ENCODE measurements at regions not wholly inside any gene's neighbourhood (a gene's known extent, or its start where the extent isn't known, plus 50 kb on each side); places are given as distances from the start of the nearest gene placed in this dataset.

- no peaks in the 10 kb centered on the region for H3K27me3 ChIP-seq (ENCODE audit: control insufficient read depth in 3 of 3, insufficient read depth in 3 of 3, low read depth in 1 of 3, low read length in 3 of 3)
- no peak overlapping the region for H3K23ac ChIP-seq (ENCODE audit: low read depth, low read length, poor library complexity)
- DNase-seq (ENCODE audit: low spot score) = no peak
- H2BK15ac ChIP-seq (ENCODE audit: low read length) = no peak overlapping the region
- H4K8ac ChIP-seq (ENCODE audit: low read depth, low read length) = no peak overlapping the region
- no peak overlapping the region for H3K18ac ChIP-seq (ENCODE audit: low read length)
- no peak overlapping the region for H2BK5ac ChIP-seq (ENCODE audit: low read length)
- no peak overlapping the region for H4K91ac ChIP-seq (ENCODE audit: low read depth, low read length, poor library complexity)
- no peak overlapping the region for H3K27ac ChIP-seq (replicated peaks; ENCODE audit: low read length)
- no peaks in the 10 kb centered on the region for H3K79me1 ChIP-seq (ENCODE audit: low read depth, low read length)
- no peak overlapping the region for H2BK12ac ChIP-seq (ENCODE audit: low read length)
- H3K4me1 ChIP-seq (ENCODE audit: control insufficient read depth in 2 of 2, insufficient read depth in 1 of 2, low read depth in 1 of 2, low read length in 2 of 2) = no peaks in the 10 kb centered on the region
- WGBS, 2 donors (ENCODE audit: extremely low coverage in 2 of 2, insufficient read length in 2 of 2, insufficient replicate concordance in 1 of 2) = no CpG with 5 or more reads among the region's 4 CpGs
- no peak overlapping the region for H3K9ac ChIP-seq (ENCODE audit: low read depth, low read length, poor library complexity)
- no peak overlapping the region for H2BK120ac ChIP-seq (ENCODE audit: low read depth, low read length)
- no peak overlapping the region for H3K4me3 ChIP-seq (ENCODE audit: low read length in 2 of 2)
- H3K4ac ChIP-seq (ENCODE audit: low read length) = no peak overlapping the region
- H3K14ac ChIP-seq (ENCODE audit: low read length) = no peak overlapping the region
- H3K36me3 ChIP-seq (replicated peaks in 1 of 2; ENCODE audit: control insufficient read depth in 2 of 2, insufficient read depth in 2 of 2, low read length in 2 of 2) = no peaks in the 10 kb centered on the region
- no peaks in the 10 kb centered on the region for H3K9me3 ChIP-seq (replicated peaks in 1 of 2; ENCODE audit: control insufficient read depth in 2 of 2, insufficient read depth in 1 of 2, low read depth in 1 of 2, low read length in 2 of 2)
- H2AK5ac ChIP-seq (ENCODE audit: low read depth, low read length) = no peak overlapping the region
- no peak overlapping the region for H3K4me2 ChIP-seq (ENCODE audit: insufficient read depth, low read length, poor library complexity, severe bottlenecking)
- no peak overlapping the region for H2AFZ ChIP-seq (ENCODE audit: low read length)
Observed at GRCh38 chr18:37852464-37852863, 286.9 kb upstream of the CELF4 start.

GRCh38 chr18:37847544-37847943, 281.9 kb upstream of the CELF4 start:
- Histone ChIP-seq H4K91ac (ENCODE audit: low read depth, low read length, poor library complexity) (no peak overlapping the region), H2AFZ (ENCODE audit: low read length) (no peak overlapping the region), H3K14ac (ENCODE audit: low read length) (no peak overlapping the region), H3K23ac (ENCODE audit: low read depth, low read length, poor library complexity) (no peak overlapping the region), H3K9me3 (replicated peaks in 1 of 2; ENCODE audit: control insufficient read depth in 2 of 2, insufficient read depth in 1 of 2, low read depth in 1 of 2, low read length in 2 of 2) (no peaks in the 10 kb centered on the region), H3K27ac (replicated peaks; ENCODE audit: low read length) (no peak overlapping the region), H3K4me2 (ENCODE audit: insufficient read depth, low read length, poor library complexity, severe bottlenecking) (no peak overlapping the region), H3K27me3 (ENCODE audit: control insufficient read depth in 3 of 3, insufficient read depth in 3 of 3, low read depth in 1 of 3, low read length in 3 of 3) (no peaks in the 10 kb centered on the region), H3K36me3 (replicated peaks in 1 of 2; ENCODE audit: control insufficient read depth in 2 of 2, insufficient read depth in 2 of 2, low read length in 2 of 2) (no peaks in the 10 kb centered on the region), H3K4me3 (ENCODE audit: low read length in 2 of 2) (no peak overlapping the region), H2BK12ac (ENCODE audit: low read length) (no peak overlapping the region), H3K18ac (ENCODE audit: low read length) (no peak overlapping the region), H4K8ac (ENCODE audit: low read depth, low read length) (no peak overlapping the region), H3K9ac (ENCODE audit: low read depth, low read length, poor library complexity) (no peak overlapping the region), H2BK15ac (ENCODE audit: low read length) (no peak overlapping the region), H3K4ac (ENCODE audit: low read length) (no peak overlapping the region), H2AK5ac (ENCODE audit: low read depth, low read length) (no peak overlapping the region), H2BK120ac (ENCODE audit: low read depth, low read length) (no peak overlapping the region), H3K79me1 (ENCODE audit: low read depth, low read length) (no peaks in the 10 kb centered on the region), H3K4me1 (ENCODE audit: control insufficient read depth in 2 of 2, insufficient read depth in 1 of 2, low read depth in 1 of 2, low read length in 2 of 2) (peaks cover 0 to 1% of the 10 kb centered on the region in 2 donors), H2BK5ac (ENCODE audit: low read length) (no peak overlapping the region)
- no CpG with 5 or more reads among the region's 3 CpGs for WGBS, 2 donors (ENCODE audit: extremely low coverage in 2 of 2, insufficient read length in 2 of 2, insufficient replicate concordance in 1 of 2)
- DNase-seq (ENCODE audit: low spot score) = no peak

DNA sequence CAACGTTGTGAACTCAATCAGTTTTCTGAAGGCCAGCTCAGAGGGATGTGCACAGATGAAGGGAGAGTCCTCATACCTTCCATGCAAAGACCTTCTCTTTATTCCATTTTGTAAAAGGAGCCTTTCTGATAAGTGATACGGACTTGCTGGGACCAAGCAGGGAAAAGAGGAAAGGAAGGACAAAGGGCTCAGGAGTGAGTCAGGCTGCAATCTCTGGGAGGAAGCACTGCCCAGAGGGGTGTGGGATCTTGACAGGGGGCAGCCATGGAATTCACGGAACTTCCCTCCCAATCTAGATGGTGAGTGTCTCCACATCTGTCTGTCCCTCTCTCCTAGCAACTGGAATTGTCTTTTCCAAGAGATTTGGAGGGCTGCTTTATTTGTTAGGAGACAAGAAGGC, 281.4 kb upstream of the CELF4 start:
- DNase-seq (ENCODE audit: low spot score) = no peak
- H3K4me3 ChIP-seq (ENCODE audit: low read length in 2 of 2) = no peak overlapping the region
- no peak overlapping the region for H4K91ac ChIP-seq (ENCODE audit: low read depth, low read length, poor library complexity)
- H2BK15ac ChIP-seq (ENCODE audit: low read length) = no peak overlapping the region
- no peak overlapping the region for H3K4ac ChIP-seq (ENCODE audit: low read length)
- H3K14ac ChIP-seq (ENCODE audit: low read length) = no peak overlapping the region
- no peak overlapping the region for H3K4me2 ChIP-seq (ENCODE audit: insufficient read depth, low read length, poor library complexity, severe bottlenecking)
- H3K4me1 ChIP-seq (ENCODE audit: control insufficient read depth in 2 of 2, insufficient read depth in 1 of 2, low read depth in 1 of 2, low read length in 2 of 2) = peaks cover 0 to 1% of the 10 kb centered on the region in 2 donors
- no peaks in the 10 kb centered on the region for H3K9me3 ChIP-seq (replicated peaks in 1 of 2; ENCODE audit: control insufficient read depth in 2 of 2, insufficient read depth in 1 of 2, low read depth in 1 of 2, low read length in 2 of 2)
- no peaks in the 10 kb centered on the region for H3K27me3 ChIP-seq (ENCODE audit: control insufficient read depth in 3 of 3, insufficient read depth in 3 of 3, low read depth in 1 of 3, low read length in 3 of 3)
- no peak overlapping the region for H2AFZ ChIP-seq (ENCODE audit: low read length)
- H2AK5ac ChIP-seq (ENCODE audit: low read depth, low read length) = no peak overlapping the region
- no peak overlapping the region for H3K23ac ChIP-seq (ENCODE audit: low read depth, low read length, poor library complexity)
- no peak overlapping the region for H3K27ac ChIP-seq (replicated peaks; ENCODE audit: low read length)
- no peak overlapping the region for H4K8ac ChIP-seq (ENCODE audit: low read depth, low read length)
- H2BK12ac ChIP-seq (ENCODE audit: low read length) = no peak overlapping the region
- H3K79me1 ChIP-seq (ENCODE audit: low read depth, low read length) = no peaks in the 10 kb centered on the region
- no peaks in the 10 kb centered on the region for H3K36me3 ChIP-seq (replicated peaks in 1 of 2; ENCODE audit: control insufficient read depth in 2 of 2, insufficient read depth in 2 of 2, low read length in 2 of 2)
- H2BK120ac ChIP-seq (ENCODE audit: low read depth, low read length) = no peak overlapping the region
- H3K18ac ChIP-seq (ENCODE audit: low read length) = no peak overlapping the region
- no CpG with 5 or more reads among the region's 3 CpGs for WGBS, 2 donors (ENCODE audit: extremely low coverage in 2 of 2, insufficient read length in 2 of 2, insufficient replicate concordance in 1 of 2)
- no peak overlapping the region for H2BK5ac ChIP-seq (ENCODE audit: low read length)
- no peak overlapping the region for H3K9ac ChIP-seq (ENCODE audit: low read depth, low read length, poor library complexity)

DNA sequence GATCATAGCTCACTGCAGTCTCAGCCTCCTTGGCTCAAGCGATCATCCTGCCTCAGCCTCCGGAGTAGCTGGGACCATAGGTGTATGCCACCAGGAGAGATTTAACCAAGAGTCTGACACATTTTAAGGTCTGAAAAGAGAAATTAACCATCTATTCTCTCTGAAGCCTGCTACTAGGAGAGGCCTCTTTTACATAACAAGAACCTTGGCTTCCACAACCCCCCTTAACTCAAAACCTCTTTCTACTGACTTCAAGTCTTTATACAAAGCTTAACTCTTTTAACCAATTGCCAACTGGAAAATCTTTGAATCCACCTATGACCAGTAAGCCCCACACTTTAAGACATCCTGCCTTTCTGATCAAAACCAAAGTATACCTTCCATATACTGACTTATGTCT, 279.9 kb upstream of the CELF4 start:
- WGBS, 2 donors (ENCODE audit: extremely low coverage in 2 of 2, insufficient read length in 2 of 2, insufficient replicate concordance in 1 of 2) = no CpG with 5 or more reads among the region's 2 CpGs

More for the DNA sequence above, 279.9 kb upstream of the CELF4 start:
- Histone ChIP-seq H3K18ac (ENCODE audit: low read length) (no peak overlapping the region), H3K23ac (ENCODE audit: low read depth, low read length, poor library complexity) (no peak overlapping the region), H3K14ac (ENCODE audit: low read length) (no peak overlapping the region), H3K79me1 (ENCODE audit: low read depth, low read length) (no peaks in the 10 kb centered on the region), H2AFZ (ENCODE audit: low read length) (no peak overlapping the region), H3K9ac (ENCODE audit: low read depth, low read length, poor library complexity) (no peak overlapping the region), H3K36me3 (replicated peaks in 1 of 2; ENCODE audit: control insufficient read depth in 2 of 2, insufficient read depth in 2 of 2, low read length in 2 of 2) (no peaks in the 10 kb centered on the region), H3K27me3 (ENCODE audit: control insufficient read depth in 3 of 3, insufficient read depth in 3 of 3, low read depth in 1 of 3, low read length in 3 of 3) (no peaks in the 10 kb centered on the region), H3K27ac (replicated peaks; ENCODE audit: low read length) (no peak overlapping the region), H3K4ac (ENCODE audit: low read length) (no peak overlapping the region), H4K91ac (ENCODE audit: low read depth, low read length, poor library complexity) (no peak overlapping the region), H2BK5ac (ENCODE audit: low read length) (no peak overlapping the region), H4K8ac (ENCODE audit: low read depth, low read length) (no peak overlapping the region), H2BK12ac (ENCODE audit: low read length) (no peak overlapping the region), H2BK15ac (ENCODE audit: low read length) (no peak overlapping the region), H2BK120ac (ENCODE audit: low read depth, low read length) (no peak overlapping the region), H3K4me1 (ENCODE audit: control insufficient read depth in 2 of 2, insufficient read depth in 1 of 2, low read depth in 1 of 2, low read length in 2 of 2) (peaks cover 0 to 1% of the 10 kb centered on the region in 2 donors), H3K4me3 (ENCODE audit: low read length in 2 of 2) (no peak overlapping the region), H2AK5ac (ENCODE audit: low read depth, low read length) (no peak overlapping the region), H3K4me2 (ENCODE audit: insufficient read depth, low read length, poor library complexity, severe bottlenecking) (no peak overlapping the region), H3K9me3 (replicated peaks in 1 of 2; ENCODE audit: control insufficient read depth in 2 of 2, insufficient read depth in 1 of 2, low read depth in 1 of 2, low read length in 2 of 2) (peaks cover 0 to 2% of the 10 kb centered on the region in 2 donors)
- DNase-seq (ENCODE audit: low spot score) = no peak

Data from neuronal stem cell (in vitro differentiated cells).